Hematopoietic multipotent progenitor cell treated with erythropoietin and hydrocortisone succinate and interleukin-3 and kit ligand, for 6 days (in vitro differentiated cells): ENCODE measurements at regions not wholly inside any gene's neighbourhood (a gene's known extent, or its start where the extent isn't known, plus 50 kb on each side); places are given as distances from the start of the nearest gene placed in this dataset.

ENCODE experiments used
- DNase-seq: peaks from one replicate; pipeline ENCODE4 v3.0.0-alpha.2; 2015

- DNase-seq, result peak; percentile 78
These were observed 64.3 kb downstream of the MRPL14 start for GRCh38 chr6:44062771-44063560.

- no peak for DNase-seq
These were observed 65.0 kb downstream of the MRPL14 start for GRCh38 chr6:44062105-44062770.

GRCh38 chr6:44061375-44062104, 65.7 kb downstream of the MRPL14 start:
- DNase-seq, result no peak

- no peak for DNase-seq
These were observed 66.5 kb downstream of the MRPL14 start for GRCh38 chr6:44060612-44061374.

- DNase-seq, result peak; percentile 38
These were observed 67.6 kb downstream of the MRPL14 start for GRCh38 chr6:44059359-44060346.

- peak; percentile 98 for DNase-seq
These were observed 68.5 kb downstream of the MRPL14 start for GRCh38 chr6:44058617-44059358.

- no peak for DNase-seq
These were observed 69.2 kb downstream of the MRPL14 start for GRCh38 chr6:44057931-44058616.

- DNase-seq, result no peak
These were observed 69.9 kb downstream of the MRPL14 start for GRCh38 chr6:44057238-44057930.

GRCh38 chr6:44056392-44057237, 70.6 kb downstream of the MRPL14 start:
- DNase-seq, result no peak

GRCh38 chr6:44054721-44055559, 72.3 kb downstream of the MRPL14 start:
- DNase-seq, result no peak

GRCh38 chr6:44053760-44054556, 73.3 kb downstream of the MRPL14 start:
- DNase-seq, result no peak

GRCh38 chr6:44053106-44053756, 74.0 kb downstream of the MRPL14 start:
- DNase-seq, result no peak

GRCh38 chr6:44052419-44053023, 74.7 kb downstream of the MRPL14 start:
- DNase-seq, result peak; percentile 65

- no peak for DNase-seq
These were observed 75.7 kb downstream of the MRPL14 start for GRCh38 chr6:44051515-44051914.

- no peak for DNase-seq
These were observed 76.3 kb downstream of the MRPL14 start for GRCh38 chr6:44050872-44051505.
